ENCODE measurements at regions not wholly inside any gene's neighbourhood (a gene's known extent, or its start where the extent isn't known, plus 50 kb on each side); places are given as distances from the start of the nearest gene placed in this dataset.

DNA sequence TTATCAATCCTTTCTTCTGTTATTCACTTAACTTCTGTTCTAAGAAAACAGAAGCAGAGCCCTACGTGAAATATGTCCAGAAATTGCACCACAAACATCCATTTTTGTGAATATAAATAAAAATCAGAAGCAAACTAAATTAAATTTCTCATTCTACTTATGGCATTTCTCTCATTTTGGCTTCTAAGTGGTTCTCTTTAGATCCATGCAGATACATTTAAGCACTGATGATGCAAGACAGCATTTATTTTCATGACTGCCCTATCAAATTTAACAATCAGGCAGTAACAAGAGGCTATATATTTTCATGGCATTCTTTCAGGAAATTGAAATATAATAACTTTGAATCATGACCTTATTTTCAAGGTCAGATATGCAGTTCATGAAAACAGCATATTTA is 1049.6 kb downstream of the GRM8 start:
- no peak for TF ChIP-seq POLR2AphosphoS5 (IDR thresholded peaks at IDR 0.05; ENCODE audit: low read depth, low read length)
- no peak for TF ChIP-seq POLR2A (IDR thresholded peaks at IDR 0.05; ENCODE audit: low read depth, low read length)
- TF ChIP-seq TAF1 (IDR thresholded peaks at IDR 0.05; ENCODE audit: borderline replicate concordance, low read depth, low read length): no peak
